GF-D8 (cell line): ENCODE measurements at regions not wholly inside any gene's neighbourhood (a gene's known extent, or its start where the extent isn't known, plus 50 kb on each side); places are given as distances from the start of the nearest gene placed in this dataset.
"Not testable (repeated sequence)": the region's sequence is repeated elsewhere in the genome, so short reads cannot be mapped to it uniquely, and the experiment has no call there.

Source experiments
- DNase-seq: peaks from one replicate; lab custom pipeline; 2025; lab: John Stamatoyannopoulos, UW

DNA sequence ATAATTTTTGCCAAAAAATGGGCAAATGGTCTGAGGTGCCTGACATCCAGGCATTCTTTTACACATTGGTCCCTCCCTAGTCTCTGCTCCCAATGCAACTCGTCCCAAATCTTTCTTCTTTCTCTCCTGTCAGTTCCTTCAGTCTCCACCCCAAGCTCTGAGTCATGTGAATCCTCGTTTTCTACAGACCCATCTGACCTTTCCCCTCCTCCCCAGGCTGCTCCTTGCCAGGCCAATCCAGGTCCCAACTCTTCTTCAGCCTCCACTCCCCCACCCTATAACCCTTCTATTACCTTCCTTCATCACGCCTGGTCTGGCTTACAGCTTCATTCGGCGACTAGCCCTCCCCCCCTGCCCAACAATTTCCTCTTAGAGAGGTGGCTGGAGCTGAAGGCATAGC is 55.3 kb downstream of the BBS10 start:
- DNase-seq = not testable (repeated sequence)

DNA sequence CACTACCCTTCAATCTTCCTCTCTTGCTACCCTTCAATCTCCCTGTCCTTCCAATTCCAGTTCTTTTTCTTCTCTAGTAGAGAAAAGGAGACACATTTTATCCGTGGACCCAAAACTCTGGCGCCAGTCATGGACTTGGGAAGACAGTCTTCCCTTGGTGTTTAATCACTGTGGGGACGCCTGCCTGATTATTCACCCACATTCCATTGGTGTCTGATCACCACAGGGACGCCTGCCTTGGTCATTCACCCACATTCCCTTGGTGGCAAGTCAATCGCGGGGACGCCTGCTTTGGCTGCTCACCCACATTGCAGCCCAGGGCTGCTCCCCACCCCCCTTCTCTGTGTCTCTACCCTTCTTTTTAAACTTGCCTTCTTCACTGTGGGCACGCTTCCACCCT is 55.9 kb downstream of the BBS10 start:
- not testable (repeated sequence) for DNase-seq

DNA sequence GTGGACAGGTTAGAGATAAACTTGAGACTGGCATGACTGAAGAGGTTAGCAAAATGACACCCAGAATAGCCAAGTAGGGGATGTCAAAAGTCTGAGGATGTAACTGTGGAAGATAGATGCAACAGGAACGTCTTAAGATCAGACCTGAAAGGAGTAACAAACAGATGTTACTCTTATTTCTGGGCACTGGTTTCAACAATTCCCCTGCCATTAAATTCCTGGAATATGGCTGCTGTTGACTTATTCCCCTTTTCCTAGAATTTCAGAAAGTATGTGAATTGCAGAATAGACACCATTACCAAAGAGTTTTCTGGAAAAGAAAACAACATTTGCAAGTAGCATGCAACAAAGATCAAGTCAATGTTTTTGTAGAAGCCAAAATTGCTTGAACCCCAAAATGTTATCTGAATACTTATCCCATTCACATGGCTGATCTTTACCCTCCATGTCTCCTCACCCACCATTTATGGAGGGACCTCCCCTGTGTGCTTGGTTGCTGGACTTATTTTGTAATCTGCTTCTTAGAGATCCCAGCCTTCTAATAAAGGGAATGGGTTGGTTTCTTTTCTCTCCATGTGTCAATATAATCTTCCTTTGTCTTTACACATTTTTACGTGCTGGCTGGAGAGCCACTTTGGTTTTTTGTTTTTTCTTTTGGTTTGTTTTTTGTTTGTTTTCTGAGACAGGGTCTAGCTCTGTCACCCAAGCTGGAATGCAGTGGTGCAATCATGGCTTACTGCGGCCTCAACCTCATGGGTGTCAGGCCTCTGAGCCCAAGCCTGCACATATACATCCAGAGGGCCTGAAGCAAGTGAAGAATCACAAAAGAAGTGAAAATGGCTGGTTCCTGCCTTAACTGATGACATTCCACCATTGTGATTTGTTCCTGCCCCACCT is 57.0 kb downstream of the BBS10 start:
- DNase-seq = no peak

DNA sequence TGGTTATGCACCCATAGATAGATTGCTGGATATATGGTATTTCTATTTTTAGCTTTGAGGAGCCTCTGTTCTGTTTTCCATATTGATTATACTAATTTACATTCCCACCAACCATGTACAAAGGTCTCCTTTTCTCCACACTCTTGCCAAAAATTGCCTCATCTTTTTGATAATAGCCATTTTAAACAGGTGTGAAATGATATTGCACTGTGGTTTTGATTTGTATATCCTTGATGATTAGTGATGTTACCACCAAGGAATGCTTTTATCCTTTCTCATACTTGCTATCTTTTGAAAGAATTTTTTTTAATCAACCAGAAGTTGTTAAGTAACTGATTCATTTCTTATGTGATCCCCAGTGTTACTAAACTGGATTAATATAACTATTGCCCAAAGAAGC is 60.0 kb downstream of the BBS10 start:
- DNase-seq = no peak

GRCh38 chr12:76284816-76285750 is 63.1 kb downstream of the BBS10 start:
- DNase-seq = no peak

DNA sequence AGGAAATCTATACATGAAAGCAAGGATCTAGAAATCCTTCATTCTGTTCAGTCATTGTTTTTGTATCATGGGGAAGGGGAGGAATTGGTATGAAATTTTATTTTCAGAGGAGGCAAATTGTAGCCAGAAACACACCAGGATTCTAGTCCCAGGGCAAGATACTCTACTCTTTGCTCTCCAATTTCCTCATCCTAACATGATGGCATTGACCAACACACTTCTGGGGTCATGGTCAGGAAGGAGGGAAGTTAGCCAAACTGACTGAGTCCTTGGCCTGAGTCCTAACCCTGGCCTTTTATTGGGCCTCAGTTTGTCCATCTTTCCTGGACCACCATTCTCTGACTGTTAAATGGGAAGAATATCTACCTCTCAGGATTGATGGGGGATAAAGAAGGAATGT is 65.5 kb downstream of the BBS10 start:
- DNase-seq = no peak

DNA sequence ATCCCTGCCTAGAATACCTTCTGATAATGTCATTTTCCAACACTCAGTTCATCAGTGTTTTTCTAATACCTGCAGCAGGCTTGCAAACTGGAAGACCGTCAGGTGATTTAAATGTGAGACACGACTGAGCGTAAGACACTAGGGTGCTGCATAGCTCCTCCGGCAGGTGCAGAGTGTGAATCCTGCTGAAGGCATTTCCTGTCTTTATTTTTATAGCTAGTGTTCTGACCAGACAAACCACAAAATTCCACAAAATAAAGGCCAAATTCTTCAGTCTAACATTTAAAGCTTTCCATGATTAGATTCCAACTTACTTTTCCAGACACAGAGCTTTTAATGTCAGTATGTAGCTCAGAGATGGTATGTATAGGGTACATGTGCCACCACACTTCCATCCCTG is 70.7 kb downstream of the BBS10 start:
- no peak for DNase-seq

DNA sequence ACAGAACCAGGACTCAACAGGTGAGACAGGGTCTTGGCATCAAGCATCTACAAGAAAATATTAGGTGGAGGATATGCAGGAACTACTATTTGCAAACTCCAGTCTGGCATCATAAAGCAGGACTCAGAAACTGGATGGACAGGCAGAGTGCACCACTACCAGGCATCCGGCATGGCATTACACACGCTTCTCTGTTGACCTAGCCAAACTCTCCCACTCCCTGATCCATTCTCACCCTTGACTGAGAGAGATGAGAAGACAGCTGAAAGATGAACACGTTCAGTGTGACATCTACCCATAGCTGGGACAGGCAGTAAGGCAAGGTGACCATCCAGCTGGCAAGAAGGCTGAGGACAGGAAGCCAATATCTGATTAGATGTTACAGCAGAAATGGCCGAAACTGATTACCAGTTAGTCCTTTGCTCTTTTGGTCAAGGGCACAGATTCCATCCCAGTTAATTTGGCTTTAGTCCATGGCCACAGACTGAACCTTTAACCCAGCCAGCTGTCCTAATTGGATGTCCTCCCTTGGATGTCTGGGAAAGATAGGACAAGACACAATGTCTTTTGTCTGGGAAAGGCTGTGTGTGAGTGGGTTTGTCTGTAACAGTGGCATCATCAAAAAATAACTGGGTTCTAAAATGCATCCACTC is 71.6 kb downstream of the BBS10 start:
- no peak for DNase-seq

GRCh38 chr12:76275511-76276093 is 72.6 kb downstream of the BBS10 start:
- DNase-seq = no peak

DNA sequence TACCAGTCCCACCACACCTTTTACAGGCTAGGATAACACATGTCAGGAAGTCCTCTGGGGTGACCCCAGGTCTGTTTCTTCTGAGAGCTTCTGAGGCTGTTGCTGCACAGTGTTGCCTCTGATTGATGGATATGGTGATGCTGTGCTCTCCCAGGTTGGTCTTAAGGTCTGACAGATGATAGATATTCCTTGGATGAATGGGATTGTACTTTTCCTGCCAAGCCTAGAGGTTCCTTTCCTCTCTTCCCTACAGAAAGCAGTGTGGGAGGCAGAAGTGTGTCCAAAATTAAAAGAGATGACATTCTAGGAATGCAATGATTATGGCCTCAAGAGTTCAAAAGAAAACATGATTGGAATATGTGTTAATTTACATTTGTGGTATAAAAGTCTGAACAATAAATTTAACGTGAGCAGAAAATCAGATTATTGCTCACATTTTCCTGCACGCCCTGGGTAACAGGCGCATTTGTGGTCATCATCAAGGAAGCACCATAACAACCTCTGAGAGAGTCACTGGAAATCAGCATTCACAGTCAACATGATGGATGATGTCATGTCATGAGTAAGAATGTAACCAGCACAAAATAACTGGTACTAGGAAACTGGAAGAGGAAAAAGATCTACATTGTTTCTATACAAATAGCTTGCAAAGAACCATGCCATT is 73.7 kb downstream of the BBS10 start:
- no peak for DNase-seq

DNA sequence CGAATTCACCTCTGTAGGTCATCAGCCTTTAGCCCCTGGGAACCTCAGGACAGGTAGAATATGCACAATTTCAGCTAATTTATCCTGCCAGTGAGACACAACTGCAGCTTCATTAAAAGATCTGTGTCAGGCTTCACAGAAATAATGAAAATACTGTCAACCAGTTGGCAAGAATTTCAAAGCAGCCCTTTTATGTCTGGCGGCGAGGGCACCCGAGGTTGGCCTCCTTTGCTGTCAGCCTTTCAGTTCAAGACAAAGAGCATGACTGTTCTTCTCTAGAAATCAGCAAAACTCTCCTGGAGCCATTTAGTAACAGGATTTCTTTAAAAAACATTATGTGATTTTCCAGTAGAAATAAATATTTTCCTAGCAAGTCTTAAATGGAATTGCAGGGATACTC is 75.9 kb downstream of the BBS10 start:
- DNase-seq = no peak

DNA sequence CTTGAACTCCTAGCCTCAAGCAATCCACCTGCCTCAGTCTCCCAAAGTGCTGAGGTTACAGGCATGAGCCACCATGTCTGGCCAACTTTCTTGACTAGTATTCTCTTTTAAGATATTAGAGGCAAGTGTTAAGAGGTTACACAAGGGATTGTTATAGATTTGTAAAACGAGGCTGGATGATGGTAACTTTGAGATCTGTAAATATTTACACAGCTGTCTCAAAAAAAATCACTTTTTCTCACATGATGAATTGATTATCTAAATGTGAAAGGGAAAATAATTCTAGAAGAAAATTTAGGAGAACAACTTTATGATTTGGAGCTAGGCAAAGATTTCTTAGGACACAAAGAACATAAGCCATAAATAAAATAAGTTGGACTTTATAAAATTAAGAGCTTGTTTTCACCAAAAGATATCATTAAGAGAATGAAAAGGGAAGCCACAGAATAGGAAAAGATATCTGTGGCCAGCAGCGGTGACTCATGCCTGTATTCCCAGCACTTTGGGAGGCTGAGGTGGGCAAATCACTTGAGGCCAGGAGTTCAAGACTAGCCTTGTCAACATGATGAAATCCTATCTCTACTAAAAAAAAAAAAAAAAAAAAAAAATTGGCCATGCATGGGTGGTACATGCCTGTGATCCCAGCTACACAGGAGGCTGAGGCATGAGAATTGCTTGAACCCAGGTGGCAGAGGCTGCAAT is 77.4 kb downstream of the BBS10 start:
- no peak for DNase-seq

DNA sequence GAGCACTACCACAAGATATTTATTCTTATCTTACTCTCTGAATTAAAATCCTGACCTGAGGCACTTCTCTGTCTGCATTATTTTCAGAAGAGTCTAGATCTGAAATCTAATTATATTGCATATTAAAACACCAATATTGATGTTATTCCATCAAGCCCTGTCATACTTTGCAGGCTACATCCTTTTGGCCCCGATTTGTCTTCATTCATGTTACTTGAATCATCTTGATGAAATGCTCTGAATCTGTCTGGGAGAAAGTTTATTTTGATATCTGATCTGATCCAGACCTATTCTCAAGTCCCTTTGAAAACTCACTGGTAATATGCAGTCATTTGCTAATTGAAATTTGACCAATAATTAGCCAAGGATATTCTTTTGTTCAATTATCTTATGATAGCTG is 79.9 kb downstream of the BBS10 start:
- DNase-seq = no peak

GRCh38 chr12:76266797-76267196 is 81.4 kb downstream of the BBS10 start:
- no peak for DNase-seq

DNA sequence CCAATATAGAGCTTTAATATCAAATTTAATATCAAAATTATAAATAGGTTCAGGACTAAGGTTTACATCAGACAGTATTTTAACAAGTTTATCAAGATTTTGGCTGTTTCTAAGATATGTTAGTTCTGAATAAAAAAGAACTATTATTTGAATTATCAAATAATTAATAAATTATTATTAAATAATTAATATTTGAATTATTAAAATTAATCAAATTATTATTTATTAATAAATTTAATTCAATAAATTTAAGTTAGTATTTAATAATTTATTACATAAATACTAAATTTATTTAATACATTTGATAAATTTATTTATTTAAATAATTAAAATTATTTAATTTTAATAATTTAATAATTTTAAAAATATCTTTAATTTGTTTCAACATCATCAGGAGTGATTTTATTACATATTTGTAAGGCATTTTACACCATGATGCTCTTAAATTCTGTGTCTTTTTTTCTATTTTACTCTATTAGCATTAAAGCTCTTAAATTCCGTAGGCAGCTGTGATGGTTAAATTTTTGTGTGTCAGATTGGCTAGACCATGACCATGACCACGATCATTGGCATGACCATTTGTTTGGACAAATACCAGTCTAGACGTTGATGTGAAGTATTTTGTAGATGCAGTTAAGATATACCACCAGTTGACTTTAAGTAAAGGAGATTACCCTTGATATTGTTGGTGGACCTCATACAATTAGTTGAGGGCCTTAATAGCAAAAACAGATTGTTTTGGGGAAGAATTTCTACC is 82.6 kb downstream of the BBS10 start:
- no peak for DNase-seq

DNA sequence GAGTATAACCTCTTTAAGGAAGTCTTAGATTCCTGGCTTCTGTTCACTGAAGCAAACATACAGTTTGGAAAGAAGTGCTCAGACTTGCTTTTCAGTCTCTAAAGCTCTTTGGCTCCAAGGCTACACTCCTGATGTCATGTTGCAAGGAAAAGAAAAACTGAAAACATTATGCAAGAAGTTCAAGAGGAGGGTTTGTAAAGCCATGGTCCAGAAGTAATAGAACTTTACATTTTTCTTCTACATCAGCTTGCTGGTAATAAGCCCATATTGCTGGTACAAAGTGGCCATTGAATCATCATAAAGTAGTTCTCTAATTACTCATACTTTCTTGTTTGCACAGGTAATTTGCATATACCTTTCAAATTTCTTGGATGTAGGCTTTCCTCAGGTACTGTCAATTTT is 83.6 kb downstream of the BBS10 start:
- DNase-seq = no peak

GRCh38 chr12:76263696-76264095 is 84.5 kb downstream of the BBS10 start:
- DNase-seq = no peak

GRCh38 chr12:76260390-76260748 is 87.8 kb downstream of the BBS10 start:
- DNase-seq = no peak

GRCh38 chr12:76259660-76260389 is 88.4 kb downstream of the BBS10 start:
- DNase-seq = no peak

DNA sequence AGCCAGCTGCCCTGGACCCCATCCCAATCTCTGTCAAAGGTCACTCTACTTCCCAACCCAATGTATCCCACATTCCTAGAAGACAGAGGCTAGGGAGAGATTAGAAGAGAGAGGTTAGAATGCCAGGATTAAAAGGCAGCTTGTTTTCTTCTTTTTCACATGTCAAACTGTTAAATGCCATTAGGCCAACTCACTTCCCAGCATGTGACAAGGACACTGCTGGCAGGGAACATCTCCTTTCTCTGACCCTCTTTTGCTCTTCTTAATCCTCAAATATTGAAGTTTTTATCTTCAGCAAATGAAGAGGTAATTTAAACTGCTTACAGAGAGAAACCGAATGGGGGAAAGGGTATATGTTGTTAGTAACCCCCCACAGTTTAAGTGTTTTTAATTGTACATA is 89.1 kb downstream of the BBS10 start:
- no peak for DNase-seq
